ENCODE measurements at regions not wholly inside any gene's neighbourhood (a gene's known extent, or its start where the extent isn't known, plus 50 kb on each side); places are given as distances from the start of the nearest gene placed in this dataset.

- Histone ChIP-seq H3K9me3 (no peaks in the 10 kb centered on the region), H3K4me3 (no peak overlapping the region), H3K27ac (no peak overlapping the region), H3K4me1 (peaks cover 0 to 5% (median under 1%) of the 10 kb centered on the region in 3 donors), H3K27me3 (no peaks in the 10 kb centered on the region), H3K36me3 (no peaks in the 10 kb centered on the region)
- DNase-seq: no peak
- no peak for TF ChIP-seq POLR2A (IDR thresholded peaks at IDR 0.05)
- WGBS, 2 donors: 52 to 69% methylated on average over 2 of the region's 2 CpGs
- intact Hi-C loops (cut with DNase I): no loop called here
These were observed 102.1 kb upstream of the SIAH1 start for GRCh38 chr16:48487287-48487686.

- no peak overlapping the region for H3K27ac ChIP-seq
- TF ChIP-seq POLR2A (IDR thresholded peaks at IDR 0.05): no peak
- TF ChIP-seq CTCF (IDR thresholded peaks at IDR 0.05): no peak
- no peaks in the 10 kb centered on the region for H3K27me3 ChIP-seq
- intact Hi-C loops (cut with DNase I): no loop called here
- H3K36me3 ChIP-seq: no peaks in the 10 kb centered on the region
- H3K4me1 ChIP-seq: no peaks in the 10 kb centered on the region
- no peaks in the 10 kb centered on the region for H3K9me3 ChIP-seq
- no peak for DNase-seq
- H3K4me3 ChIP-seq: no peak overlapping the region
- WGBS, 2 donors: 58 to 65% methylated on average over 2 of the region's 2 CpGs
These were observed 96.6 kb upstream of the SIAH1 start for GRCh38 chr16:48481772-48482171.

- no peak for TF ChIP-seq POLR2A (IDR thresholded peaks at IDR 0.05)
- no peak for TF ChIP-seq CTCF (IDR thresholded peaks at IDR 0.05)
- no peaks in the 10 kb centered on the region for H3K9me3 ChIP-seq
- 82 to 96% methylated on average over 1 of the region's 1 CpG for WGBS, 2 donors
These were observed 96.0 kb upstream of the SIAH1 start for GRCh38 chr16:48481211-48481610.

GRCh38 chr16:48479955-48480354, 94.7 kb upstream of the SIAH1 start:
- Histone ChIP-seq H3K4me1 (no peaks in the 10 kb centered on the region), H3K27ac (no peak overlapping the region), H3K4me3 (no peak overlapping the region), H3K27me3 (no peaks in the 10 kb centered on the region), H3K9me3 (no peaks in the 10 kb centered on the region), H3K36me3 (no peaks in the 10 kb centered on the region)
- no peak for DNase-seq
- intact Hi-C loops (cut with DNase I): no loop called here
- WGBS, 2 donors: 57 to 62% methylated on average over 2 of the region's 2 CpGs
- TF ChIP-seq POLR2A (IDR thresholded peaks at IDR 0.05) (no peak), CTCF (IDR thresholded peaks at IDR 0.05) (no peak)

More at GRCh38 chr16:48481211-48481610, 96.0 kb upstream of the SIAH1 start:
- Histone ChIP-seq H3K36me3 (no peaks in the 10 kb centered on the region), H3K4me1 (no peaks in the 10 kb centered on the region), H3K27ac (no peak overlapping the region), H3K27me3 (no peaks in the 10 kb centered on the region), H3K4me3 (no peak overlapping the region)
- DNase-seq: no peak
- intact Hi-C loops (cut with DNase I): no loop called here

GRCh38 chr16:48479329-48479728, 94.1 kb upstream of the SIAH1 start:
- Histone ChIP-seq H3K27me3 (no peaks in the 10 kb centered on the region), H3K4me1 (no peaks in the 10 kb centered on the region), H3K27ac (no peak overlapping the region), H3K4me3 (no peak overlapping the region), H3K9me3 (no peaks in the 10 kb centered on the region), H3K36me3 (no peaks in the 10 kb centered on the region)
- no peak for TF ChIP-seq POLR2A (IDR thresholded peaks at IDR 0.05)
- TF ChIP-seq CTCF (IDR thresholded peaks at IDR 0.05): no peak
- intact Hi-C loops (cut with DNase I): no loop called here
- 90 to 92% methylated on average over 2 to 3 of the region's 3 CpGs for WGBS, 2 donors
- DNase-seq: no peak

- no peaks in the 10 kb centered on the region for H3K36me3 ChIP-seq
- no peak overlapping the region for H3K4me3 ChIP-seq
- intact Hi-C loops (cut with DNase I): no loop called here
- DNase-seq: no peak
- H3K4me1 ChIP-seq: no peaks in the 10 kb centered on the region
- WGBS, 2 donors: 71% methylated on average over 5 of the region's 5 CpGs
- H3K9me3 ChIP-seq: no peaks in the 10 kb centered on the region
- H3K27ac ChIP-seq: no peak overlapping the region
- no peak for TF ChIP-seq CTCF (IDR thresholded peaks at IDR 0.05)
- no peak for TF ChIP-seq POLR2A (IDR thresholded peaks at IDR 0.05)
- no peaks in the 10 kb centered on the region for H3K27me3 ChIP-seq
These were observed 93.2 kb upstream of the SIAH1 start for GRCh38 chr16:48478393-48478792.

Data from esophagus squamous epithelium (tissue), 5 donors.